ENCODE measurements at regions not wholly inside any gene's neighbourhood (a gene's known extent, or its start where the extent isn't known, plus 50 kb on each side); places are given as distances from the start of the nearest gene placed in this dataset.

DNA sequence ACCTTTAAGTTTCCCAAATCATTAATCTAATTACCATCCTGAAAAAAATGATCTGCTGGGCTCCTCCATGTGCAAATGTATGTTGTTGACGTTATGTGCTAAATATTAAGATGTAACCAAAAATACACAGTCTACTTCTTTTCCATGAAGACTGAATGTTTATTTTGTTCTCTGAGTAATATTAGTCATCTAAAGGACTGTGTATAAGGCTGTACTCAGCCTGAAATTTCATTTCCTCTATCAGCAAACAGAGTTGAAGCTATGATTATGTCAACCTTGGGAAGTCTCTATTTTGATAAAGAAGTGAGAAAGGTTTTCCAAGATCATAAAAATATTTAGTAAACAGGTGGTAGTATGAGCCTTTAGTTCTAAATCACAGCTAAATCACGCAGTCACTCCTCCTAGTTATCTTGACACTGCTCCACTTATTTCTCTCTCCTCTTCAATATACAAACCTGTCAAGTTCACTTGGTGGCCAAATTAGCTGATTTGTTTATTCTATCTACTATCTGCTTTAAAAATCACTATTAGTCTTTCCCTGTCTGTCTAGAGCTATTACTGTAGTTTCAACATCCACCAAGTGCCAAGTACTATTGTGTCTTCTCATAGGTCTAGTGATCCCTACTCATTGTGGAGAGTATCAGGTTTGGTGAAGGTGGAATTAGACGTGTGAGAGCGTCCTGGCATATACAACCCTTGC, 211.7 kb upstream of the STARD13 start:
- Histone ChIP-seq H3K4me1 (ENCODE audit: insufficient read depth, low read length) (no peaks in the 10 kb centered on the region), H2BK5ac (ENCODE audit: insufficient read length, low read length) (no peak overlapping the region), H2AFZ (ENCODE audit: low read length) (no peak overlapping the region), H4K91ac (ENCODE audit: insufficient read length, low read depth, low read length) (no peak overlapping the region), H3K14ac (ENCODE audit: insufficient read depth, low read length) (no peak overlapping the region), H2BK120ac (ENCODE audit: low read depth, low read length, poor library complexity, severe bottlenecking) (no peak overlapping the region), H3K9ac (ENCODE audit: extremely low read depth, insufficient read length, low read length) (no peak overlapping the region), H3K27me3 (ENCODE audit: insufficient read depth, low read length) (no peaks in the 10 kb centered on the region), H4K8ac (replicated peaks; ENCODE audit: insufficient read length, low read depth, low read length) (no peak overlapping the region), H3K79me2 (ENCODE audit: insufficient read depth, low read length) (no peaks in the 10 kb centered on the region), H3T11ph (ENCODE audit: low read length) (no peak overlapping the region), H3K9me3 (ENCODE audit: control insufficient read depth, low read depth, low read length) (no peaks in the 10 kb centered on the region), H4K20me1 (ENCODE audit: control insufficient read depth, insufficient read depth, insufficient read length) (no peaks in the 10 kb centered on the region), H3K18ac (ENCODE audit: insufficient read length, low read depth, low read length) (no peak overlapping the region), H3K23me2 (ENCODE audit: insufficient read length, low read depth, low read length, poor library complexity, severe bottlenecking) (no peaks in the 10 kb centered on the region), H2BK12ac (ENCODE audit: insufficient read length, low read depth, low read length) (no peak overlapping the region), H3K79me1 (ENCODE audit: insufficient read depth, low read depth, low read length, poor library complexity, severe bottlenecking) (no peaks in the 10 kb centered on the region), H2BK20ac (ENCODE audit: low read depth, low read length, poor library complexity, severe bottlenecking) (no peak overlapping the region), H3K4ac (ENCODE audit: low read depth, low read length) (no peak overlapping the region), H3K23ac (ENCODE audit: insufficient read length, low read depth, low read length) (no peak overlapping the region), H2AK5ac (ENCODE audit: insufficient read length, low read length) (no peak overlapping the region), H3K27ac (ENCODE audit: insufficient read length, low read depth, low read length) (no peak overlapping the region), H3K56ac (ENCODE audit: insufficient read length, low read depth, low read length) (no peak overlapping the region), H3K4me2 (ENCODE audit: insufficient read depth, insufficient read length, low read length) (no peak overlapping the region), H4K5ac (ENCODE audit: insufficient read length, low read depth, low read length) (no peak overlapping the region), H2BK15ac (ENCODE audit: low read depth, low read length) (no peak overlapping the region)
- DNase-seq: no peak
- TF ChIP-seq, protein P1, sequence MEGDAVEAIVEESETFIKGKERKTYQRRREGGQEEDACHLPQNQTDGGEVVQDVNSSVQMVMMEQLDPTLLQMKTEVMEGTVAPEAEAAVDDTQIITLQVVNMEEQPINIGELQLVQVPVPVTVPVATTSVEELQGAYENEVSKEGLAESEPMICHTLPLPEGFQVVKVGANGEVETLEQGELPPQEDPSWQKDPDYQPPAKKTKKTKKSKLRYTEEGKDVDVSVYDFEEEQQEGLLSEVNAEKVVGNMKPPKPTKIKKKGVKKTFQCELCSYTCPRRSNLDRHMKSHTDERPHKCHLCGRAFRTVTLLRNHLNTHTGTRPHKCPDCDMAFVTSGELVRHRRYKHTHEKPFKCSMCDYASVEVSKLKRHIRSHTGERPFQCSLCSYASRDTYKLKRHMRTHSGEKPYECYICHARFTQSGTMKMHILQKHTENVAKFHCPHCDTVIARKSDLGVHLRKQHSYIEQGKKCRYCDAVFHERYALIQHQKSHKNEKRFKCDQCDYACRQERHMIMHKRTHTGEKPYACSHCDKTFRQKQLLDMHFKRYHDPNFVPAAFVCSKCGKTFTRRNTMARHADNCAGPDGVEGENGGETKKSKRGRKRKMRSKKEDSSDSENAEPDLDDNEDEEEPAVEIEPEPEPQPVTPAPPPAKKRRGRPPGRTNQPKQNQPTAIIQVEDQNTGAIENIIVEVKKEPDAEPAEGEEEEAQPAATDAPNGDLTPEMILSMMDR (conservative IDR thresholded peaks at IDR 0.05): no peak
- H3K27ac Mint-ChIP-seq: no peak overlapping the region
- H3K9me3 Mint-ChIP-seq: peaks cover 0 to 7% of the 10 kb centered on the region in 2 experiments; a peak in 2 of 5 replicates
- WGBS (ENCODE audit: extremely low coverage, insufficient read length, low lambda C conversion rate): no CpG with 5 or more reads among the region's 4 CpGs
- H3K4me3 Mint-ChIP-seq: no peak overlapping the region
- H3K27me3 Mint-ChIP-seq (ENCODE audit: low read depth): no peaks in the 10 kb centered on the region
- peaks cover 8 to 13% of the 10 kb centered on the region in 2 experiments; a peak in 2 of 4 replicates for H3K4me1 Mint-ChIP-seq
- peaks cover 0 to 8% (median 0%) of the 10 kb centered on the region in 3 experiments; a peak in 2 of 7 replicates for H3K36me3 Mint-ChIP-seq (ENCODE audit: insufficient read depth in 1 of 3, low read depth in 3 of 3)
